HG03066 (cell line): ENCODE measurements at regions not wholly inside any gene's neighbourhood (a gene's known extent, or its start where the extent isn't known, plus 50 kb on each side); places are given as distances from the start of the nearest gene placed in this dataset.
"Not testable (repeated sequence)": the region's sequence is repeated elsewhere in the genome, so short reads cannot be mapped to it uniquely, and the experiment has no call there.

Experiments
- ATAC-seq: cut with Tn5 transposase; IDR thresholded peaks from one replicate; pipeline ENCODE4 v1.9.1; 2021; ENCODE audit warnings: low read depth; ENCODE audit not compliant: unreplicated experiment

GRCh38 chr21:24658926-24659325, 948.4 kb downstream of the MRPL39 start:
- ATAC-seq, result no peak

- ATAC-seq, result no peak
These were observed 949.3 kb downstream of the MRPL39 start for GRCh38 chr21:24658026-24658425.

- ATAC-seq, result no peak
These were observed 957.6 kb downstream of the MRPL39 start for GRCh38 chr21:24649691-24650090.

GRCh38 chr21:24636696-24637095, 970.6 kb downstream of the MRPL39 start:
- no peak for ATAC-seq

- ATAC-seq, result no peak
These were observed 972.5 kb downstream of the MRPL39 start for GRCh38 chr21:24634749-24635148.

GRCh38 chr21:24628536-24628935, 978.7 kb downstream of the MRPL39 start:
- no peak for ATAC-seq

- no peak for ATAC-seq
These were observed 979.2 kb downstream of the MRPL39 start for GRCh38 chr21:24628046-24628445.

GRCh38 chr21:24617819-24618218, 989.5 kb downstream of the MRPL39 start:
- ATAC-seq, result no peak

- ATAC-seq, result no peak
These were observed 1013.2 kb downstream of the MRPL39 start for GRCh38 chr21:24594082-24594481.

- ATAC-seq, result no peak
These were observed 1017.0 kb downstream of the MRPL39 start for GRCh38 chr21:24590261-24590660.

- ATAC-seq, result no peak
These were observed 1023.8 kb downstream of the MRPL39 start for GRCh38 chr21:24583473-24583872.

- ATAC-seq, result no peak
These were observed 1030.0 kb downstream of the MRPL39 start for GRCh38 chr21:24577301-24577700.

- no peak for ATAC-seq
These were observed 1046.0 kb downstream of the MRPL39 start for GRCh38 chr21:24561291-24561690.

- no peak for ATAC-seq
These were observed 1054.8 kb downstream of the MRPL39 start for GRCh38 chr21:24552491-24552890.

- no peak for ATAC-seq
These were observed 1061.4 kb downstream of the MRPL39 start for GRCh38 chr21:24545807-24546361.

- ATAC-seq, result no peak
These were observed 1093.1 kb downstream of the MRPL39 start for GRCh38 chr21:24514081-24514733.

- ATAC-seq, result no peak
These were observed 1098.2 kb downstream of the MRPL39 start for GRCh38 chr21:24509131-24509530.

- ATAC-seq, result no peak
These were observed 1120.3 kb downstream of the MRPL39 start for GRCh38 chr21:24486973-24487372.

- ATAC-seq, result not testable (repeated sequence)
These were observed 1123.9 kb downstream of the MRPL39 start for GRCh38 chr21:24483361-24483760.

GRCh38 chr21:24470852-24471251, 1136.4 kb downstream of the MRPL39 start:
- no peak for ATAC-seq

GRCh38 chr21:24456358-24456757, 1150.9 kb downstream of the MRPL39 start:
- ATAC-seq, result no peak

GRCh38 chr21:24450119-24450518, 1157.2 kb downstream of the MRPL39 start:
- ATAC-seq, result no peak

GRCh38 chr21:24445517-24445916, 1161.8 kb downstream of the MRPL39 start:
- no peak for ATAC-seq
